Panc1 (cell line): ENCODE measurements at regions not wholly inside any gene's neighbourhood (a gene's known extent, or its start where the extent isn't known, plus 50 kb on each side); places are given as distances from the start of the nearest gene placed in this dataset.

Experiments used
- POLR2AphosphoS5 ChIP-seq: IDR thresholded peaks from 2 replicates; pipeline ENCODE4 v1.6.1; 2012; ENCODE audit warnings: mild to moderate bottlenecking, low read depth, low read length, moderate library complexity
- SIN3A ChIP-seq: IDR thresholded peaks from 2 replicates; pipeline ENCODE4 v1.6.1; 2012; ENCODE audit warnings: low read depth, mild to moderate bottlenecking, low read length, moderate library complexity, borderline replicate concordance; ENCODE audit not compliant: insufficient read depth
- TF ChIP-seq, protein P1 (sequence below): fragments of 450-650 bp; IDR thresholded peaks from 2 replicates; pipeline ENCODE4 v1.5.1; 2017; ENCODE audit warnings: mild to moderate bottlenecking
- TF ChIP-seq, protein P2 (sequence below), 2 experiments: IDR thresholded peaks; 2 replicates each; pipeline ENCODE4 v1.6.1; 2011 to 2012; ENCODE audit warnings: low read depth in 2 of 2, control low read depth in 1 of 2, low read length in 1 of 2, mild to moderate bottlenecking in 1 of 2, moderate library complexity in 1 of 2; ENCODE audit not compliant: insufficient read depth in 1 of 2

DNA sequence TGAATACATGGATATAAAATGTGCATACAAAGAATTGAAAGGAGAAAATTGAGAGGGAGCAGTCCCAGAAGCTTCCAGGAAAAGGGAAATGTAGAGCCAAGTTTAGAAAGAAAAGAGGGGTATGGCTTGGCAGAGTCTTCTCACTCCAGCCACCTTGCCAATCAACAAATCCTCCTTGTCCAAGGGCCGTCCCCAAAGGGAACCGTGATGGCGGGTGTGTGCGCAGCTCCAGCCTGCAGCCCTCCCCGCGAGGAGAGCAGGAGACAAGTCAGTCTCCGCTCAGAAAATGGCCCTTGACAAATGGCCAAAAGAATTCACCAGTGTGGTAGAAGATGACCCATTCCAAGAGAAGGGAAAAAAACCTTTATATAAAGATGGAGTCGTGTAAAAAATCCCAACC, 448.3 kb upstream of the POU3F3 start:
- TF ChIP-seq, protein P1, sequence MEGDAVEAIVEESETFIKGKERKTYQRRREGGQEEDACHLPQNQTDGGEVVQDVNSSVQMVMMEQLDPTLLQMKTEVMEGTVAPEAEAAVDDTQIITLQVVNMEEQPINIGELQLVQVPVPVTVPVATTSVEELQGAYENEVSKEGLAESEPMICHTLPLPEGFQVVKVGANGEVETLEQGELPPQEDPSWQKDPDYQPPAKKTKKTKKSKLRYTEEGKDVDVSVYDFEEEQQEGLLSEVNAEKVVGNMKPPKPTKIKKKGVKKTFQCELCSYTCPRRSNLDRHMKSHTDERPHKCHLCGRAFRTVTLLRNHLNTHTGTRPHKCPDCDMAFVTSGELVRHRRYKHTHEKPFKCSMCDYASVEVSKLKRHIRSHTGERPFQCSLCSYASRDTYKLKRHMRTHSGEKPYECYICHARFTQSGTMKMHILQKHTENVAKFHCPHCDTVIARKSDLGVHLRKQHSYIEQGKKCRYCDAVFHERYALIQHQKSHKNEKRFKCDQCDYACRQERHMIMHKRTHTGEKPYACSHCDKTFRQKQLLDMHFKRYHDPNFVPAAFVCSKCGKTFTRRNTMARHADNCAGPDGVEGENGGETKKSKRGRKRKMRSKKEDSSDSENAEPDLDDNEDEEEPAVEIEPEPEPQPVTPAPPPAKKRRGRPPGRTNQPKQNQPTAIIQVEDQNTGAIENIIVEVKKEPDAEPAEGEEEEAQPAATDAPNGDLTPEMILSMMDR: no peak
- no peak for TF ChIP-seq SIN3A
- TF ChIP-seq, protein P2, sequence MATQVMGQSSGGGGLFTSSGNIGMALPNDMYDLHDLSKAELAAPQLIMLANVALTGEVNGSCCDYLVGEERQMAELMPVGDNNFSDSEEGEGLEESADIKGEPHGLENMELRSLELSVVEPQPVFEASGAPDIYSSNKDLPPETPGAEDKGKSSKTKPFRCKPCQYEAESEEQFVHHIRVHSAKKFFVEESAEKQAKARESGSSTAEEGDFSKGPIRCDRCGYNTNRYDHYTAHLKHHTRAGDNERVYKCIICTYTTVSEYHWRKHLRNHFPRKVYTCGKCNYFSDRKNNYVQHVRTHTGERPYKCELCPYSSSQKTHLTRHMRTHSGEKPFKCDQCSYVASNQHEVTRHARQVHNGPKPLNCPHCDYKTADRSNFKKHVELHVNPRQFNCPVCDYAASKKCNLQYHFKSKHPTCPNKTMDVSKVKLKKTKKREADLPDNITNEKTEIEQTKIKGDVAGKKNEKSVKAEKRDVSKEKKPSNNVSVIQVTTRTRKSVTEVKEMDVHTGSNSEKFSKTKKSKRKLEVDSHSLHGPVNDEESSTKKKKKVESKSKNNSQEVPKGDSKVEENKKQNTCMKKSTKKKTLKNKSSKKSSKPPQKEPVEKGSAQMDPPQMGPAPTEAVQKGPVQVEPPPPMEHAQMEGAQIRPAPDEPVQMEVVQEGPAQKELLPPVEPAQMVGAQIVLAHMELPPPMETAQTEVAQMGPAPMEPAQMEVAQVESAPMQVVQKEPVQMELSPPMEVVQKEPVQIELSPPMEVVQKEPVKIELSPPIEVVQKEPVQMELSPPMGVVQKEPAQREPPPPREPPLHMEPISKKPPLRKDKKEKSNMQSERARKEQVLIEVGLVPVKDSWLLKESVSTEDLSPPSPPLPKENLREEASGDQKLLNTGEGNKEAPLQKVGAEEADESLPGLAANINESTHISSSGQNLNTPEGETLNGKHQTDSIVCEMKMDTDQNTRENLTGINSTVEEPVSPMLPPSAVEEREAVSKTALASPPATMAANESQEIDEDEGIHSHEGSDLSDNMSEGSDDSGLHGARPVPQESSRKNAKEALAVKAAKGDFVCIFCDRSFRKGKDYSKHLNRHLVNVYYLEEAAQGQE (IDR thresholded peaks at IDR 0.05; ENCODE audit: insufficient read depth in 1 of 2, low read depth in 2 of 2, low read length in 1 of 2): no peak
- no peak for TF ChIP-seq POLR2AphosphoS5
